ENCODE measurements at regions not wholly inside any gene's neighbourhood (a gene's known extent, or its start where the extent isn't known, plus 50 kb on each side); places are given as distances from the start of the nearest gene placed in this dataset.
A peak's percentile ranks its signal among the peaks of the same experiment; 100 is the strongest.

- TF ChIP-seq POLR2A (IDR thresholded peaks at IDR 0.05): no peak
- no peak for TF ChIP-seq CTCF (IDR thresholded peaks at IDR 0.05)
- no peaks in the 10 kb centered on the region for H3K9me3 ChIP-seq
- no peak for DNase-seq
- 66% methylated on average over 6 of the region's 6 CpGs for WGBS (ENCODE audit: insufficient coverage, low coverage, low lambda C conversion rate, missing lambda C conversion rate)
- H3K4me1 ChIP-seq: no peaks in the 10 kb centered on the region
- no peaks in the 10 kb centered on the region for H3K36me3 ChIP-seq
- ATAC-seq: peak in 2 of 4 donors; percentile 30 to 44
- intact Hi-C loops (cut with DNase I): no loop called here
- H3K27ac ChIP-seq: no peak overlapping the region
- no peaks in the 10 kb centered on the region for H3K27me3 ChIP-seq
- H3K4me3 ChIP-seq: no peak overlapping the region
Measured at GRCh38 chr16:79264237-79265109, 336.1 kb downstream of the MAF start.

- DNase-seq (no peak), ATAC-seq (no peak)
- WGBS (ENCODE audit: insufficient coverage, low coverage, low lambda C conversion rate, missing lambda C conversion rate): 56% methylated on average over 3 of the region's 3 CpGs
- intact Hi-C loops (cut with DNase I): no loop called here
- no peak for TF ChIP-seq POLR2A (IDR thresholded peaks at IDR 0.05)
- TF ChIP-seq CTCF (IDR thresholded peaks at IDR 0.05): no peak
- Histone ChIP-seq H3K36me3 (no peaks in the 10 kb centered on the region), H3K9me3 (no peaks in the 10 kb centered on the region), H3K27ac (no peak overlapping the region), H3K4me1 (no peaks in the 10 kb centered on the region), H3K4me3 (no peak overlapping the region), H3K27me3 (no peaks in the 10 kb centered on the region)
Measured at GRCh38 chr16:79263425-79263824, 337.1 kb downstream of the MAF start.

Small RNA genes lying in the stretch of these regions (small RNA-seq; reads per million reads assigned to genes)
- 0 reads per million in 2 experiments for gene RNA5SP431
